SK-N-DZ (cell line): ENCODE measurements at regions not wholly inside any gene's neighbourhood (a gene's known extent, or its start where the extent isn't known, plus 50 kb on each side); places are given as distances from the start of the nearest gene placed in this dataset.

Experiments used
- DNase-seq: peaks from one replicate; pipeline ENCODE4 v3.0.0-alpha.2; 2015; ENCODE audit warnings: low spot score

- DNase-seq: no peak
These were observed 172.5 kb downstream of the CTTN start for GRCh38 chr11:70570693-70571395.

- DNase-seq: no peak
These were observed 174.6 kb downstream of the CTTN start for GRCh38 chr11:70572974-70573260.

DNA sequence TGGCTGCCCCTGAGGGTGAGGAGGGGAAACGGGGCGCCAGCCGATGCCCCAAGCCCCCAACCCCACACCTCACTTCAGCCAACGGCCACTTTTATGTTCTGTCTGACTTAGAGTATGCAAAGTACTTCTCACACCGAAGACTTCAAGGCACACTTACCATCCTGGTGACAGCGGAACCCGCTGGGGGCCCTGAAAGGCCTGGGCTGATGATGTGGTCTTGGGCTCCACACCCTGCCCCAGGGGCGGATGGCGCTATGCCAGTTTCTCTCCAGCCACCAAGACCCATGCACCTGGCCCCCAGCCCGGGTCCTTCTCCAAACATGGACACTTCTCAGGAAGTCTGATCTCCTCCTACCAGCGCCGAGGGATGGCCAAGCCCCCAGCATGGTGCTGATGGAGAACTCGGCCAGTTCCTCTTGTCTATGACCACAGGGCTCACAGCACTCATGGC lies 175.4 kb downstream of the CTTN start:
- DNase-seq: no peak

GRCh38 chr11:70574725-70575347 lies 176.5 kb downstream of the CTTN start:
- no peak for DNase-seq

- DNase-seq: no peak
These were observed 177.2 kb downstream of the CTTN start for GRCh38 chr11:70575396-70576060.

DNA sequence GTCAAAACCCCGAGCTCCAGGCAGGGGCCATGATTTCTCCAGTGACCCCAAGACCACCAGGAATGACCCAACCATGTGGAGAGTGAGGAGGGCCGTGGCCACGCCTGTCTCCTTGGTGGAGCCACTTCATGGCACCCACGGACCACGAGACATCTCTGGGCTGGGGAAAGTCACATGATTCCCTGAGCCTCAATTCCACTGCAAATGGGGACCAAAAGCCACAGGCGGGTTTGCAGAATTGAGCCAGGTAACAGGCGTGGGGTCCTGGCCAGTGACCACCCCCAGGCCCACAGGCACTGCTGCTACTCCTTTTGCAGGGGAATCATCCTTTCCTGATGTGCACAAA lies 178.9 kb downstream of the CTTN start:
- DNase-seq: no peak

DNA sequence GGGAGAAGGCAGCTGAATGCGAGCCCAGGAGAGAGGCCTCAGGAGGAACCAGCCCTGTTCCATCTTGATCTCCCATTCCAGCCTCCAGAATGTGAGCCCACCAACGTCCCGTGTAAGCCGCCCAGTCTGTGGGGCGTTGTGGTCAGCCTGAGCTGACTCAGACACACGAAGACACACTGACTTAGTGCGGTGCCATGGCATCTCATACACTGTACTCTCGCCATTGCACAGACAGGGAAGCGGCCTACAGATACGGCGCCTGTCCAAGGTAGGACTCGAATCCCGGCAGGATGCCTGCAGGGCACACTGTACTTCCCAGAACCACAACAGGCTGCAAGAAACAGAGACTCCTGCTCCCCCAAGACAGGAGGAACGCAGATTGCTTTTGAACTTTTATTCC lies 179.6 kb downstream of the CTTN start:
- DNase-seq: no peak

GRCh38 chr11:70578371-70578770 lies 180.0 kb downstream of the CTTN start:
- DNase-seq: no peak

DNA sequence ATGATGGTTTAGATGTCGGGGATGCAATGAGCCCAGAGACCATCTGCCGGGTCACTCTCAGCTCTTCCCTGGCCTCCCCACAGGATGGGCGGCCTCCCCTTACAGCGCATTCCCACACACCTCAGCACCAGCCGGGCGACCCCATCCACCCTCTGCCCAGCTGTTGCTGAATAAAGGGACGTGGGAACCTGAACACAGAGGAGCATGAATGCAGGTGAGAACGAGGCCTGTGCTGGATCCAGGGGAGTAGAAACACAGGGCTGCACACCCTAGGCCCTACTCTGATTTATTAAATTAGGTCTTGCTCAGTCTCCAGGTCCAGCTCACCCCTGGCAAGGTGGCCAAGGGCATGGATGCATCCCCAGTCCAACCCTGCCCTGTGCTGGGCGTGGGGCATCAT lies 180.5 kb downstream of the CTTN start:
- no peak for DNase-seq

GRCh38 chr11:70579316-70579955 lies 181.1 kb downstream of the CTTN start:
- DNase-seq: no peak

GRCh38 chr11:70580036-70580805 lies 181.9 kb downstream of the CTTN start:
- no peak for DNase-seq

DNA sequence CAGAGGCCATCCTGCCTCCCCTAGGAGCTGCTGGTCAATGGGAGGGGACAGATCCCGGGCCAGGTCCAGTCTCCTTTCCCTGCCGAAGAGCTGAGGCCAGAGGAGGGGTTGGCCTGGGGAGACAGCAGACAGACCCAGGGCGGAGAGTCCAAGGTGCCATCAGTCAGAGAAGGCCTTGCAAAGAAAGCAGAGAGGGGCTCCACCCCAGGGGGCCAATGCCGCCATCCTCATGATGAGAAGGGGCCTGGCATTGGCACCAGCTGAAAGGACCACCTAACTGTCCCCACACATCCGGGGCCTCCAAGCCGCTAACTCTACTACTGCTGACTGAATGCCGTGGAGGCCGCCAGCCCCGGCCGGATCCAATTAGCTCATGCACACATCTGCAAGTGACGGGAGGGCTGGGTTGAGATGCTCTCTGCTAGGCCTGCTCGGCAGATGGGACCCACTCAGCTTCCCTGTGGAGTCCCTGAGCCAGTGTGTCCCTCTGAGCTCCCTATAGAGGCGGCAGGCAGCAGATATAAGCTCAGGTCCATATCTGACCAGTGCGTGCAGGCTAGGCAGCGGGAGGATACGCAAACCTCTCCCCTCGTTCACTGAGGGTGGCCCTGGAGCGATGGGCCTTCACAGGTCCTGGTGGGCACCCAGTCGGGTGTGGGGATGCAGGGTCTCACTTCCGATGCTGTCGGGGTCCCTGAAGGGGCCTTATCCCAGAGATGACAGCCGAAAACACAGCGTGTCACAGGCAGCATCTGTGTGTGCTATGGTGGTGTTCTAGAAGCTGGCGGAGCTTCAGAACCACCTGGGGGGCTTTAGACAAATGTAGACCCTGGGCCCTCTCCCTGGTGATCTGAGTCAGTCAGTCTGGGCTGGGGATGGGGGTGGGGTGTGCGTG lies 183.9 kb downstream of the CTTN start:
- peak; percentile 61 for DNase-seq

GRCh38 chr11:70582886-70583641 lies 184.7 kb downstream of the CTTN start:
- no peak for DNase-seq

DNA sequence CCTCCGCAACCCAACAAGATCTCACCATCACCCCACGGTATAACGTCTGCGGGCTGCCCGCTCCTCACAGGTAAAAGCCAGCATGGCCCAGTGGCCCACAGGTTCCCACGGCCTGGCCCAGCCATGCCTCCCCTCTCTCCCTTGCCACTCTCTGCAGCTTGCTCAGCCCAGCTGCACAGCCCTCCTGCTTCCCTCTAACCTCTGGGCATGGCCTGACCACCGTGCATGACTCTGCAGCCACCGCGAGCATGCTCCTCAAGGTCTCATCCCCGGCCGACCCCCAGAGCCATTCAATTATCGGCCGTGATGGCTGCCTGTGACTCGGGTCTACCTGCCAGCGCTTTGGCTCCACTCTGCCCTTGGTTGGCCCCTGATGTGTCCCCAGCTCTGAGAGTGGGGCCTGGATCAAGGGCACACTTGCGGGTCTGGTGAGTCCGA lies 185.5 kb downstream of the CTTN start:
- DNase-seq: no peak

DNA sequence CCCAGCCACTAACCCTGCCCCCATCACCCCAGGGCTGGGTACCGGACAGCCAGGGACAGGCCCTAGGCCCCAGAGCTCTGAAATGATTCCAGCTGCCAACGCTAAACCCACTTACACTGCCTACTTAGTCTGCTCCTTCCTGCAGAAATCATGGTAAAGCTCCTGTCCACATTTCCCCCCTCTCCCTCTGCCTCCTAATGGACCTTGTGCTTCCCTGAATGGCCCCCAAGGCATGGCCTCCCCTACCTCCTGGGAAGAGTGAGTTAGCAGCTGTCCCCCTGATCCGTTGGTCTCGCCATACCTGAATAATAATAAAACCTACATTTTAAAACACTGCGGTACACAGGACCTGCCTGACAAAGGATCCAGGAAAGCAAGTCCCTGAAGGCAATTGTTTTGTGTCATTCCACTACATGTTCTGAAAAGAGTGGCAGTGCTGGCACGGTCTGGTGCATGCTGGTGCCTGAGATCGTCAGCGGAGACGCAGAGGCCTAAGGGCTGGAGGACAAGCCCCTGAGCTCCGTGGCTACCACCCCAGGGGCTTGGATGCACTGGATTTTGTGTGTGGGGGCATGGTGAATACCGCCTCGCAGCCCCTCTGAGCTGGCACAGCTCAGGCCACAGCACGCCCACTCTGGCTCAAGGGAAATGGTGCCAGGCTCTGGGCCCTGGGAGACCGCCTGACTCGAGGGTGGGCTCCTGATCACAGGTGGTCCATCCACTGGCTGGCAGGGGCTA lies 186.3 kb downstream of the CTTN start:
- no peak for DNase-seq

DNA sequence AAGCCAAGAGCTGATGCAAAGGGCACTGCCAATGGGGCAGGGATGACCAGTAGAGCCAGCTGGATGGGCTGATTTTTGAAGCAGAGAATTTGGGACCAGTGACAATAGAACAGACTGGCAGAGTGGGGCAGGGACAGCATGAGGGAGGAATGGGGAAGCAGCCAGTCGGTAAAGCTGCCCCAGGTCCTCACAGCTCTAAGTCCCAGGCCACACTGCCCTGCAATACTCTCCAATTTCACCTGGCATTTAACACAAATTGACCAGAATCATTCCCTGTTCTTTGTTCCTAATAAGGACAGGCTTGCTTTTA lies 186.9 kb downstream of the CTTN start:
- no peak for DNase-seq

- no peak for DNase-seq
These were observed 188.1 kb downstream of the CTTN start for GRCh38 chr11:70586261-70587074.

DNA sequence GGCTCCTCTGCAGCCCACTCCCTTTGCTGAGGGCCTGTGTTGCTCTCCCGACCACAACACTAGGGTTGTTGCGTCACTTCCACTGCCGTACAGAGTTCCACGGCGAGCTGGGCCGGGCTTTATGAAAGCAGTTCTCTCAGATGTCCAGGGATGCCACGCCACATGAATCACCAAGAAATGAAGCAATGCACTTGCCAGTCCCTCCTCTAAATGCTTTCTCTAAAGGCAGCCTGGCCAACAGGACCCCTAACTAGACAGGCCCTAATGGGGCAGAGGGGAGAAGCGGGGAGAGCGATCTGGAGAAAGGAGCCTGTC lies 188.7 kb downstream of the CTTN start:
- DNase-seq: no peak
